GM15510 (cell line): ENCODE measurements at regions not wholly inside any gene's neighbourhood (a gene's known extent, or its start where the extent isn't known, plus 50 kb on each side); places are given as distances from the start of the nearest gene placed in this dataset.

Experiments used
- POLR2A ChIP-seq: IDR thresholded peaks from 3 replicates; pipeline ENCODE4 v1.6.1; 2011; ENCODE audit warnings: borderline replicate concordance; ENCODE audit not compliant: insufficient read length; ENCODE audit errors: extremely low read depth

DNA sequence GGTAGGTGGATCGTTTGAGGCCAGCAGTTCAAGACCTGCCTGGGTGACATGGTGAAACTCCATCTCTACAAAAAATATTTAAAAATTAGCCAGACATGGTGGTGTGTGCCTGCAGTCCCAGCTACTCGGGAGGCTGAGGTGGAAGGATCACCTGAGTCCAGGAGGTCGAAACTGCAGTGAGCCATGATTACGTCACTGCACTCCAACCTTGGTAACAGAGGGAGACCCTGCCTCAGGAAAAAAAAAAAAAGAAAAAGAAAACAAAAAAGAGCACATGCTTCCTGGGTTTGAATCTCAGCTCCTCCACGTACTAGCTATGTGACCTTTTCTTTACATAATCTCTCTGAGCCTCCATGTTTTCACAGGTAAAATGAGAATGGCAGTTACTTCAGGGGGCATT lies 86.3 kb upstream of the CALM2 start:
- no peak for TF ChIP-seq POLR2A

DNA sequence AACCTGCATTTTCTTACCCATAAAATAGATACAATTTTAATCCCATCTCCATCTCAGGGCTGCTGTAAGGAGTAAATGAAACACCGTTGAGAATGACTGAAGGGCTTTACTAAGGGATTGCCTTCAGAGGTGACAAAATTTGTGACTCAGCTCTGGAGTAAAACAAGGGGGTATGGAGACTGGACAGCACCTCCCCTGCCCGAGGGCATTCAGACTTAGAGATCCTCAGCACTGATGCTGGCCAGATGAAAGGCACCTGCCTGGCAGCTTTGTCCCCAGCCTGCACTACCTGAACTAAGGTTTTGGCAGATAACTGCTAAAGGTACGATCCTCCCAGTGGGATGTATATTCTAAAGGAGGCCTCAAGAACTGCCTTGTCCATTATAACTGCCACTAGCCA lies 84.7 kb upstream of the CALM2 start:
- TF ChIP-seq POLR2A: no peak

DNA sequence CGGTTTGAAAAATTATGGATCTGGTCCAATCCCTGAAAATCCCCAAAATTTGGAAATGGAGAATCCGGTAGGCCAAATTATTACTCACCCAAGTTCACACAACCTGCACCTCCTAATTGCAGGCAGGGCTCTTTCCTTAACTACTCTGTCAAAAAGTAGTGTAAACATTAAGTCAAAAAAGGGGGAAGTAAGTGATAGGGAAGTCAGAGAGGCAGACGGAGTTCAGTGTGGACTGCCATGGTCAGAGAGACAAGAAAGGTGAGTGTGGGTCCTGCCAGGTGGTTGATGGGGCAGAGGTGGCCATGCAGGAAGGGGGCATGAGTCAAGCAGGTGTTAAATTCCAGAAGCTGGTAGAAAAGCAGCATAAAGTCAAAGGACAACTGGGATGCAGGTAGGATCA lies 83.5 kb upstream of the CALM2 start:
- no peak for TF ChIP-seq POLR2A

DNA sequence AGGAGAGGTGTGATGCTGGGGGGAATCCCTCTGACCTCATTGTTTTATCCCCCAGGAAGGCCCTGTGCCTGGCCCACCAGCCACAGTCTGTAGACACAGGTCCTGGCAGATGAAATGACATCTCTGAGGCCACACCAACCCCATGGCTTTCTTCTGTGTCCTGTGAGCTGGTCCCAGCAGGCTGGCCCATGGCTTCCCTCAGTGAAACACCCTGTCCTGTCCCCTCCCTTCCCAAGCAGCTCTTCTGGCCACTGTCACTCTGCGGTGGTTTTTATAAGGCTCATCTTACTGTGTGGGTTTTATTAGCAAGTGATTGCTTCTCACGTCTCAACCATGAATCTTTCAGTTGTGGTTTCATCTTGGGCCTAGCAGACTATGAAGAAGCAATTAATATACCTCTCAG lies 81.6 kb upstream of the CALM2 start:
- no peak for TF ChIP-seq POLR2A

DNA sequence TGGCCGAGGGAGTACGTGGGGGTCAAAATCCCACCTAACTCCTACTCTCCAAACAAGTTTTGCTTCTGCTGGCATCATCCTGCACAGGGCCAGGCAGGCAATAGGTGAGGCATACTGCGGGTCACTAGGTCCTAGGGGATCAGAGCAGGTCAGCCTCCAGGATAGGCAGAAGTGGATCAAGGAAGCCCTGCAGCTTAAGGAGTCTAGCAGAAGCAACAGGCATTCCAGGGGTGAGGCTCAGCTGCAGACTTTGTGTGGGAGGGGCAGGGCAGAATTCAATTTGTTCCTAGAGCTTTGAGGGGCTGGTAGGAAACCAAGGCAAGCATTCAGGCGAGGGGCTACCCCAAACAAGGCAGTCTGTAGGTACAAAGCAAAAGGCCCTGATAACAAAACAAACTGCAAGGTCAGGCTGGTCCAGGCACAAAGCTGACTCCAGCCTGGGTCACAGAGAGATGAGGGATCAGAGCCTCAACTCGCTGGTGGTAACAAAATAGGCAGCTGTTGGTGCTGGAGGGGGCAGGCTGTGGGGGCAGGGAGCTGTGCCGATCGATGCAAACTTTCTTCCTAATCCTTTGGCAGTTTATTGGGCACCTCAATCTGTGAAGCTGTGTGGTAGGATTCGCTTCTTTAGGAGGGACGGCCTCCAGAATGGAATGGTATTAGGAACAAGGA lies 80.2 kb upstream of the CALM2 start:
- no peak for TF ChIP-seq POLR2A

DNA sequence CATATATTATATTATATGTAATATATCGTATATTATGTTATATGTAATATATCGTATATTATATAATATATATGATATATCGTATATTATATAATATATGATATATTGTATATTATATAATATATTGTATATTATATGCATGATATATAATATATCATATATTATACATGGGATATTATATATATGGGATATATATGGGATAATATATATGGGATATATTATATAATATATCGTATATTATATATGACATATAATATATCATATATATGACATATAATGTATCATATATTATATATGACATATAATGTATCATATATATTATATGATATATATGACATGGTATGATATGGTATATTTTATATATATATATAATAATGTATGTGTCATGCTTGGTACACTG lies 79.5 kb upstream of the CALM2 start:
- no peak for TF ChIP-seq POLR2A

DNA sequence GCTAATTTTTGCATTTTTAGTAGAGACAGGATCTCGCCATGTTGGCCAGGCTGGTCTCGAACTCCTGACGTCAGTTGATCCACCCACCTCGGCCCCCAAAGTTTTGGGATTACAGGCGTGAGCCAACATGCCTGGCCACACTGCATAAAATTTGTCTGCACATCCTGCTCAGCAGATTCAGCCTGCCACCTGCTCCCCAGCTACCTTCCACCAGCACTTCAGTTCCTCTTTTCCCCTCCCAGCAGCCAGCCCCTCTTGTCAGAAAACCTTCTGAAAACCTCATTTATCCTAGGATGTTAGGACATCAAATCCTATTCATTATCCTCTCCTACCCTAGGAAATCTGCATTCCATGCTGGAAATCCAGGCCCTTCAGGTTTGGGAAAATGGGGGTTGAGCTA lies 78.2 kb upstream of the CALM2 start:
- TF ChIP-seq POLR2A: no peak

DNA sequence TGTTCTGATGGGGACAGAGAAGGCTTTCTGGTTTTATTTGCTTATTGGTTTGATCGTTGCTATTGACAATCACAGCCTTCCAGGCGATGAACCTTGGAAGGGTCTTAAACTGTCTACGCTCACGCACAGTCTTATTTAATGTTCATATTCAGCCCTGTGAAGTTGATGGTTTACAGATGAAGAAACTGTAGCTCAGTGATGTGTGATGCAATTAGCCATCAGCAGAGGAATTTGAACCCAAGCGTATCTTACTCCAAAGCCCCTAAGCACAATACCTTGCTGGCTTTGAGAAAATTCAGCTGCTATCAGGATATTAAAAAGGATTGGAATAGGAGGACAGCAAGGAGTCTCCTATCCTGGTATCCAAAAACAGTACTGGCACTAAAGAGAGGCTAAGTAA lies 77.1 kb upstream of the CALM2 start:
- TF ChIP-seq POLR2A: no peak

DNA sequence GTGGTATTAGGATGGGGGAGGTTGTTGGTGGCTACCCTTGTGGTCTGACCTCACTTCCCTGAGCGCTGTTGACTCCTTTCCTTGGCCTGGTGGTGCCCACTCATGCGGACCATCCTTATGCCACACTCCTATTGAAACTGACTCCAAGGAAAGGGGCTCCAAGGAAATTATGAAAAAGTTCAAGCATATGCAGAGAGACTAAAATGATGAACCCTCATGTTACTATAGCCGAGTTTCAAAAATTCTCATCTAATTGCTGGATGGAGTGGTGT lies 75.0 kb upstream of the CALM2 start:
- TF ChIP-seq POLR2A: no peak

DNA sequence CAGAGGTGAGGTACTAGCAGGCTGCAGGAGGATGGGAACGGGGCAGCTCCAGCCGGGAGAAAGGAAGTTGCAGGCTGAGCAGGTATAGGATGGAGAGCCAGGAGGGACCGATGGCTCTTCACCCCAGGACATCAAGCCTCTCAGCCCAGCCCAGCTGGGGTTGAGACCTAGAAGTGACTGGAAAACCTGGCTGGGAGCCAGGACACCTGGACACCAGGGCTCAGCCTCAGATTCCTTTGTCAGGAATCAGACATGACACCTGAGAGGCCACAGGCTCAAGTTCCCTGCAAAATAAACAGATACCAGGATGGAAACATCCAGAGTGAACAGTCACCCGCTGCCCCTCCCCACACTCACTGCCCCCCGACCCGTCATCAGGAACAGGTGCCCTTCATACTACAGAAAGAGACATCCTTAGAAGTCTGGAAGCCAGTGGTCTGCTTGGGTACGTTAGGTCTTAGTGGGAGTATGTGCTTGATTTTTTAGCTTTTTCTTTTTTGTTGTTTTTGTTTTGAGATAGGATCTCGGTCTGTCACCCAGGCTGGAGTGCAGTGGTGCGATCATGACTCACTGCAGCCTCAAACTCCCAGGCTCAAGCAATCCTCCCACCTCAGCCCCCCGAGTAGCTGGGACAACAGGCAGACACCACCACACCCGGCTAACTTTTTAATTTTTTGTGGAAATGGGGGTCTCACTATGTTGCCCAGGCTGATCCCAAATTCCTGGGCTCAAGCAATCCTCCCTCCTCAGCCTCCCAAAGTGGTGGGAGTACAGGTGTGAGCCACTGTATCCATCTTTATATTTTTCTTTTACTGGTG lies 74.5 kb upstream of the CALM2 start:
- no peak for TF ChIP-seq POLR2A

DNA sequence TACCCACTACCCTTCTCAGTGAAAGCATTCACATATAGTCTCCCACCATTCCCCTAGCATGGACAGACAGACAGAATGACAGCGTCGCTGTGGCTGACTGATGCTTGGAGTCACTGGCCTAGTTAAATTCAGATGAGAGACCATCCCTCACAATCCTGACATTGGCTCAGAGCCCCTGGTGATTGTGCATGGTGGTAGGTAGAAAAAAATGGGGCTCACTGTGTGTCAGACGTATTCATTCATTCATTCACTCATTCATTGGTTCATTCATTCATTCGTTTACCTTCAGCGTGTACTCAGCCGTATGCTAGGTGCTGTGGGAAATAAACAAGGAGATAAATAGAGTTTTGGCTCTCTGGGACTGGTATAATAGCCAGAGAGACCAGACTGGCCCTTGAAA lies 73.6 kb upstream of the CALM2 start:
- TF ChIP-seq POLR2A: no peak

DNA sequence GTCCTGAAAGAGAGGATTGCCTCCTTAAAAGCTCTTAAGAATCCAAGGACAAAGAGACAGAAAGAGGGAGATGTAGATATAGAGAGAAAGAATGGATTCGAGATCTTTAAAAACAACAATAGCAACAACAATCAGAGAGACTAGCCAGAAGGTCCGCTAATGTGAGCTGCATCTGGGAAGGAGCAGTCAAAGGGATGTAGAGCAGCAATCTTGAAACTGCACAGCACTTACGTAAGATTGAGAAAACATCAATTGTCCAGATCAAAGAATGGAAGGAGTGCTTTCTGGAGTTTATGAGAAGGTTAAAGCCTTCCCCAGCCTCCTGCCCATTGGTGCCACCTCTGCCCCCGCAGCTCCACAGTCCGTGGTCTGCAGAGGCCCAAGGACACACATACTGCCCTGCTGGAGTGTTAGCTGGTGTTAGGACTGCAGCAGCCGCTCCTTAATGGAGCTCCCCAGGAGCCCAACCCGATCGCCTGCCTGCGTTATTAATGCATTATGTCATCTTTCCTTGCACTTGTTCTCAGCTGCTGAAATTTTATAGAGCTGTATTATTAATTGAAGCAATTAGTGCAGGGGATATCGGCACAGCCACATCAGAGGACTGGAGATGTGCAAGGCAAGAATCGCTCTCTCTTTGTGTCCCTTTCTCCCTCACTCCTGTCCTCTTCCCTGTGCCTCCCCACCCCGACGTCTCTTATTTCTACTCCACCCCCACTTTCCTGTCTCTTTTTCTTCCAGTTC lies 73.0 kb upstream of the CALM2 start:
- TF ChIP-seq POLR2A: no peak

DNA sequence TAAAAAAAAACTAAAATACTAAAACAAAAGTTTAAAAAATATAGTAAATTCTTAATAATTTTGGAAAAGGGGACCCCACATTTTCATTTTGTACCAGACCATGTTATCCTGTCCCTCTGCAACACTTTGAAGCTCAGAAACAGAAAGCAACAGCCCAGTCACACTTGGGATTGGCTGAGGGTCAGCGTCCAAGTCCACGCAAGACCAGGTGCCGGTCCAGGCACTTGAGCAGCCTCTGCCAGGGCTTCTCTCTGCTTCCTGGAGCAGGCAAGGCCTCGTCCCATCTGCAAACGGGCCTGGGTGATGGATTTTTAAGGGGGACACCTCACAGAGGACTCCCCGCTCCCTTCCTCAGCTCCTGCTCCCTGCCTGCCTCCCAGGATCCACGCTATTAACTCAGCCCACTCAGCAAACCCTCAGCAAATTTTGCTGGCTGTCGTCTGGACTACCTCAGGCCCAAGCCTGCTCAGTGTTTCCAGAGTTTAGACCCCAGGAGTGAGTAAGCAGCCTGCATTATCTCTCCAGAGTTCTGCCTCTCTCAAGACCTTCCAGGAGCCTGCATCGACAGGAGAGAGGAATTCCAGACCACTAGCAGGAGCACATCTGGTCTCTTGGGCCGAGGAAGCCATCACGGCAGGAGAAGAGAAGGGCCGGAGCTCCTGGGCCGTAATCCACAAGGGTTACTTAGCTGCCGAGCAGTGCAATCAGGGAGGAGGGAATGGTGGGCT lies 67.4 kb upstream of the CALM2 start:
- TF ChIP-seq POLR2A: no peak

DNA sequence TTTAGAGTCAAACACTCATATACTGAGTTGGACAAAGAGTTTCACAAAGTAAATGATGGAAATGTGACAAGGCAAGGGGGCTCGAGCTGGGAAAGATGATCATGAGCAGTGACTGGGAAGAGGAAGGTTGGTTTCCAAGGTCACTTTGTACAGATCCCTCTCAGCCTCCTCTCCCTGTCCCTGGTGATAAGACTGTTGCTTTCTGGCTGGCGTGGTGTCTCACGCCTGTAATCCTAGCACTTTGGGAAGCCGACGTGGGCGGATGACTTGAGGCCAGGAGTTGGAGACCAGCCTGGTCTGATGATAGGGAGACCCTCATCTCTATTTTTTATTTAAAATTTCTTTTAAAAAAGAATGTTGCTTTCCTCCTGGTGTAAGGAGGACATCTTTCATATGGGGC lies 65.4 kb upstream of the CALM2 start:
- TF ChIP-seq POLR2A: no peak

DNA sequence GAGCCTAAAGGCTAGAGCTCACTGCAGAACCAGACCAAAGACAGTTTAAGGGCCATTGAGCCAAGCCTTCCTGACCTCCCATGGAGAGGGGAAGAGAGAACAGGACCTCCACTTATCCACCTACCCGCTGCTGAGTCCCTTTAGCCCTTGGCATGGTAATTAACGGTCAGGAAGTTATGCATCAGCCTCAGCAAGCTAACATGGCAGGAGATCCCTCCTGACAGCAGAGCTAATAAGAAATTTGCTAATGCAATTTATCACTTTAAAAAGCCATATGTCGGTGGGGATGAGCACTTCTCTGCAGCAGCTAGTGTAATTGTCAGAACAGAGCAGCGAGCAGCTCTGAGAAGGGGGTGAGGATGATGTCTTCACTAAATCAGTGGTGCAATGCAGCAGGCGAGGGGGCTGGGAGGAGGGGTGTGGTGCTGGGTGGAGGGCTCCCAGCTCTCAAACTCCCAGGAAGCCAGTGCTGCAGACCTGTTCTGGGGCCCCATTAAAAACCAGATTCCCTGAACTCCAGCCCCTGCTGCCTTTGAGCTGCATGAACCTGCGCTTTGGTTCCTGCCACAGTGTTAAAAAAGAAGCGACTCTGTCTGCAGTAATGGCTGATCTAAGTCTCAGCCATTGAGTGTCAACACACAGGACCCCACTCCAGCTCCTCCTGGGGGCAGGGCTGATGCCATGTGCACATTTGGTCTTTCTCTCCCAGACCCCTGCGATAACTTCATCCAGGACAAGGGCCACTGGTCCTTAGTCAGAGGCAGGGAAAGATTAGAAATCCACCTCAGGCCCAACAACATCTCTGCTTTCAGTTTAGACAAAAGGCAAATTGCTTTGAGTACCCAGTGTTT lies 63.0 kb upstream of the CALM2 start:
- no peak for TF ChIP-seq POLR2A

DNA sequence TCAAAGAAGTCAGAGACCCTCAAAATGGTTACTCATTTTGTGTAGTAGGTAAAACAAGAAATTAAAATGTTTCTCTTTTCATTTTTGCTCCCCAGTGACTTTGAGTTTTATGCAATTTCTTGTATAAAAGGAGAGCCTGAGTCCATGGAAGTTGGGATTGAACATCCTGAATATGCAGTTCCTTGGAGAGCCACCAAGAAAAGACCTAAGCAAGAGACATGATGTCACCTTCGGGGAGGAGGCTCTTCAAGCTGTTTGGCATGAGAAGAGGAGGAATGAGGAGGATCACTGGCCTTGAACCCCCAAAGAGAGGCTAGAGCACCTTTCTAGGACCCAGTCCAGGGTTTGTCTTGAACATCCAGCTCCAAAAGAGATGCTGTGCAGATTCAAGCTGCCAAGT lies 62.3 kb upstream of the CALM2 start:
- TF ChIP-seq POLR2A: no peak
